Coronary artery (tissue), 2 donors: ENCODE measurements at regions not wholly inside any gene's neighbourhood (a gene's known extent, or its start where the extent isn't known, plus 50 kb on each side); places are given as distances from the start of the nearest gene placed in this dataset.

ENCODE experiments used
- DNase-seq: peaks from one replicate; pipeline ENCODE4 v3.0.0-alpha.2; 2017; ENCODE audit warnings: low spot score
- H3K27ac ChIP-seq, 2 donors: fragments of 200-600 bp; sonication (generic); one replicate each; pipeline ENCODE4 v1.5.1; 2016 to 2019
- H3K4me3 ChIP-seq: fragments of 200-600 bp; sonication (generic); 2 replicates; pipeline ENCODE4 v1.5.1; 2016; ENCODE audit warnings: mild to moderate bottlenecking, moderate library complexity
- TF ChIP-seq, protein P1 (sequence below): fragments of 200-600 bp; sonication (generic); IDR thresholded peaks from one replicate; pipeline ENCODE4 v1.5.1; 2019; ENCODE audit warnings: antibody characterized with exemption

DNA sequence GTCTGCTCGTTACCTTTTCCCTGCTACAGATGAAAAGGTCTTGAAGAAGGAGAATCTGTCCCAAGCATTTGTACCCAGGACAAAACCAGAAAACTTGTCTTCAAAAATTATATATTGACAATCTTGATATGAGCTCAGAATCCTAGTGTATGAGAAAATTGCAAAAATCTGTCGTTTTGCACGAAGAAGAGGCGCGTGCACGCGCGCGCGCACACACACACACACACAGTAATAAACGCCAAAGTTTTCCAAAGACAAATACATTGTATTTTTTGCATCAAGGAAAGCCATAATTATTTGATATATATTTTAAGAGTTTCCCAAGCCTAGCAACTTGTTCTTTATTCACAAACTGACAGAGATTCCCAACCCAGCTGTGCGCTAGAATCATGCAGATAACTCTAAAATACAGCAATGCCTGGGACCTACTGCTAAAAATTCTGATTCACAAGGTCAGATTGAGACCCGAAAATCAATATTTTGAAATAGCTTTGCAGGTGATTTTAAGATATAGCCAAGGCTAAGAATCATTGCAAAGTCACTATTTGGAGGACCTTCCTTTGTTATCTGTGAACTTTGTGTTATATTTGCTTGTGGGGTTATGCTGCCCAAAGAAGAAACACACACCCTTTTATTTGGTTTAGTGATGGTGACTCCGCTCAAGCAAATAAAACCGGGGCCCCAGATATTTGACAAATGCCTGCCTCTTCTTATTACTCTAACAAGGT is 1287.7 kb upstream of the CDH6 start:
- DNase-seq = no peak

DNA sequence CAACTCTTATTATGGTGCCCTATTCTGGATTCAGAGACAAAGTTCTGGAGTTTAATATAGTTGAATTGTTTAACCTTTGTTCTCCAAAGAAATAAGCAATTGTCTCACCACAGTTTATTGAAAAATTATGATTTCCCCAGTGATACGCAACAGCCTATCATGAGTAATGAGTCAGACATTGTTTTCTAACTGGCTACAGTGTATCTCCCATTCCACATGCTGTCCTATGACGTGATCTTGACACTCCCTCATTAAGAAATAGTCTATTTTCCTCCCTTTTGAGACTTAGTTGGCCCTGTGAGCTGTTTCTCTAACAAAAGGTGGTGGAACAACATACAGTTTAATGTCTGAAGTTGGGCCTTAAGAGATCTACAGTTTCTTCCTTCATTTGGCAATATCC is 1290.6 kb upstream of the CDH6 start:
- TF ChIP-seq, protein P1, sequence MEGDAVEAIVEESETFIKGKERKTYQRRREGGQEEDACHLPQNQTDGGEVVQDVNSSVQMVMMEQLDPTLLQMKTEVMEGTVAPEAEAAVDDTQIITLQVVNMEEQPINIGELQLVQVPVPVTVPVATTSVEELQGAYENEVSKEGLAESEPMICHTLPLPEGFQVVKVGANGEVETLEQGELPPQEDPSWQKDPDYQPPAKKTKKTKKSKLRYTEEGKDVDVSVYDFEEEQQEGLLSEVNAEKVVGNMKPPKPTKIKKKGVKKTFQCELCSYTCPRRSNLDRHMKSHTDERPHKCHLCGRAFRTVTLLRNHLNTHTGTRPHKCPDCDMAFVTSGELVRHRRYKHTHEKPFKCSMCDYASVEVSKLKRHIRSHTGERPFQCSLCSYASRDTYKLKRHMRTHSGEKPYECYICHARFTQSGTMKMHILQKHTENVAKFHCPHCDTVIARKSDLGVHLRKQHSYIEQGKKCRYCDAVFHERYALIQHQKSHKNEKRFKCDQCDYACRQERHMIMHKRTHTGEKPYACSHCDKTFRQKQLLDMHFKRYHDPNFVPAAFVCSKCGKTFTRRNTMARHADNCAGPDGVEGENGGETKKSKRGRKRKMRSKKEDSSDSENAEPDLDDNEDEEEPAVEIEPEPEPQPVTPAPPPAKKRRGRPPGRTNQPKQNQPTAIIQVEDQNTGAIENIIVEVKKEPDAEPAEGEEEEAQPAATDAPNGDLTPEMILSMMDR = no peak
- Histone ChIP-seq H3K4me3 (no peak overlapping the region), H3K27ac (no peak overlapping the region)
- DNase-seq = no peak

More for the DNA sequence above, 1287.7 kb upstream of the CDH6 start:
- H3K27ac ChIP-seq = no peak overlapping the region
- no peak overlapping the region for H3K4me3 ChIP-seq
- TF ChIP-seq, protein P1 = no peak

DNA sequence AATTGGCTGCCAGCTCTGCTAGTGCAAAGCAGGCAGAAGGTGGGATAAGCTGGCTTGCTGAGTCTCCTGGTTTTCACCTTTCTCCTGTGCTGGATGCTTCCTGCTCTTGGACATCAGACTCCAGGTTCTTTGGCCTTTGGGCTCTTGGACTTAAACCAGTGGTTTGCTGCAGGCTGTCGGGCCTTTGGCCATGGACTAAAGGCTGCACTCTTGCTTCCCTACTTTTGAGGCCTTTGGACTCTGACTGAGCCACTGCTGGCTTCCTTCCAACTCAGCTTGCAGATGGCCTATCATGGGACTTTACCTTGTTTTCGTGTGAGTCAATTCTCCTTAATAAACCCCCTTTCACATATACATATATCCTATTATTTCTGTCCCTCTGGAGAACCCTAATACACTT is 1293.9 kb upstream of the CDH6 start:
- Histone ChIP-seq H3K4me3 (no peak overlapping the region), H3K27ac (no peak overlapping the region)
- no peak for DNase-seq
- TF ChIP-seq, protein P1 = no peak

DNA sequence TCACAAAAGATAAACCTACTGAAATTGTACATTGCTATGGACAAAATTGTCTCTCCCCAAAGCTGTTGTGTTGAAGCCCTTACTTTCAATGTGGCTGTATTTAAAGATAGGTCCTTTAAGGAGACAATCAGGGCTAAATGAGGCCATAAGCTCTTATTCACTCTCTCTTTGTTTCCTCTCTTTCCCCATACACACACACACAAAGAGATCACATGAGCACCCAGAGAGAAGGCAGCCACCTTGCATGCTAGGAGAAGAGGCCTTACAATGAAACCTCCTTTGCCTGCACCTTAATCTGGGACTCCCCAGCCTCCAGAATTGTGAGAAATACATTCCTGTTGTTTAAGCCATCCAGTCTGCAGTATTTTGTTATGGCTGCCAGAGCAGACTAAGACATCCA is 1295.6 kb upstream of the CDH6 start:
- Histone ChIP-seq H3K4me3 (no peak overlapping the region), H3K27ac (no peak overlapping the region)
- DNase-seq = no peak
- TF ChIP-seq, protein P1 = no peak

DNA sequence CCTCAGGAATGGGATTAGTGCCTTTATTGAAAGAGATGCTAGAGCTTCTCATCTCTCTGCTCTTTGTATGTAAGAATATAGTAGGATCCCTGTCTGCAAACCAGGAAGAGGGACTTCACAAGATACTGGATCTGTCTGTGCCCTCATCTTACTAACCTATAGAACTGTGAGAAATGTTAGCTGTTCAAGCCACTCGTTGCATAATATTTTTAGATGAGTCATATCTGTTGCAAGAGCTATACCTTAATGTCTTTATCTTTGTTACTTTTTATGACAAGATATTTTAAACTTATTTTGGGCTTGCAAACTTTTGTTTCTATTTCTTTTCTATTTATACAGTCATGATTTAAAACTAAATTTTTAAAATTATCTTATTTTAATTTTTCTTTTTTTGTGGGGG is 1296.8 kb upstream of the CDH6 start:
- TF ChIP-seq, protein P1 = no peak
- no peak for DNase-seq
- no peak overlapping the region for H3K27ac ChIP-seq
- H3K4me3 ChIP-seq = no peak overlapping the region

DNA sequence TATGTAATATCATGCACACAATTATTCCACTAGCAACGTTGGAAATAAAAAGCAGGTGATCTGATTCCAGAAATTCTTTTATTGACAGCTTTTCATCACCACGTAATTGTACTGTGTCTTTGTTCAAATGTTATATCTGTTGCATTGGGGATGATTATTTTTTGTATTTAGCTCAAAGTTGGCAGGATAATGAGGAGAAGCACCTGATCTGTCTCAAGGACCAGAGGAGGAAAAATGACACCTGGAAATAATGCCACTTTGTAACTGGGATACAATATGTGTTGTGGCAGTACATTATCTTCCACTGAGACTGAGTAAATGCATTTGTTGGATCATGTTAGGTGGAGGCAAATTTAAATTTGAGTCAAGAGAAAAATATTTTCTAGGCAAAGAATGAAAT is 1298.8 kb upstream of the CDH6 start:
- DNase-seq = no peak
- TF ChIP-seq, protein P1 = no peak
- no peak overlapping the region for H3K4me3 ChIP-seq
- H3K27ac ChIP-seq = no peak overlapping the region

DNA sequence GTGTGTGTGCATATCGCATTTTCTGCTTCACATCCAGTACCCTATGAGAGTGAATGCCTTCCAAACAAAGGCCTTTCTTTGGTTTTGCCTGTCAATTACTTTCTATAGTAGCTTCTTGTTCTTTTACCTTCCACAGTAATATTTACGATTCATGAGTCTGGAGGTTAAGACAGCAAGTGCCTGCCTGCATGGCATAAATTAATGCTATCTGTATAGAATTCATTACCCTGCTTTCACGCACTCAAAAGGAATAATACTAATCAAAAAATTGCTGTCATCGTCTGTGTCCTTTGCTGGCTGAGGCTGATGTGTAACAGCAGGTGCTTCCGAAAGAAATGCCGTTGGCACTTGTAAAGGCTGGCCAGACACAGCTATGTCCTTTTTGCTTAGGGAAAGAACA is 1304.4 kb upstream of the CDH6 start:
- TF ChIP-seq, protein P1 = no peak
- no peak overlapping the region for H3K4me3 ChIP-seq
- H3K27ac ChIP-seq = no peak overlapping the region
- DNase-seq = no peak
